ENCODE measurements at regions not wholly inside any gene's neighbourhood (a gene's known extent, or its start where the extent isn't known, plus 50 kb on each side); places are given as distances from the start of the nearest gene placed in this dataset.

DNA sequence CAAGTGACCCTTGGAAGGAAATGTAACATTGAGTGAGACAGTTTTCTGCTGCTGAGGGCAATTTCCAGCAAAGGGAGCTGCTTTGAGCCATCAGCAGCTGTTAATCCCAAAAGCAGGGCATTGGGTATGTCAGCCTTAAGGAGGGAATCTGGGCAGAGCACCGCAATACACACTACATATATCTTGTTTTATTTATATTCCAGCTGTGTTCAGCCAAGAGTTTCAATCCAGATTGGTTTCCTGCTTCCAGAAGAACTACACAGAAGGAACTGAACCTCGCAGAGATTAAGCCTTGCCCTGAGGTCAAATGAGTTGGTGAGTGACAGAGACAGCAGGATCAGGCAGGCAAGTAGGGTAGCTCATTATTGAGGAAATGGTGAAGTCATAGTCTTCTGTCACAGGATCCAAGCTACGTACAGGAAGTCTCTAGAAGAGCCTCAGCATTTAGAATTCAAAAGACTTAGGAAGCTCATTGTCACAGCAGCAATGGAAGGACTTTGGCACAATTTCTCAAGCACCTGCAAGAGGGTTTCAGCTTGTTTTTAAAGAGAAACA is 109.9 kb upstream of the HEY2 start (continued):
- TF ChIP-seq, protein P1, sequence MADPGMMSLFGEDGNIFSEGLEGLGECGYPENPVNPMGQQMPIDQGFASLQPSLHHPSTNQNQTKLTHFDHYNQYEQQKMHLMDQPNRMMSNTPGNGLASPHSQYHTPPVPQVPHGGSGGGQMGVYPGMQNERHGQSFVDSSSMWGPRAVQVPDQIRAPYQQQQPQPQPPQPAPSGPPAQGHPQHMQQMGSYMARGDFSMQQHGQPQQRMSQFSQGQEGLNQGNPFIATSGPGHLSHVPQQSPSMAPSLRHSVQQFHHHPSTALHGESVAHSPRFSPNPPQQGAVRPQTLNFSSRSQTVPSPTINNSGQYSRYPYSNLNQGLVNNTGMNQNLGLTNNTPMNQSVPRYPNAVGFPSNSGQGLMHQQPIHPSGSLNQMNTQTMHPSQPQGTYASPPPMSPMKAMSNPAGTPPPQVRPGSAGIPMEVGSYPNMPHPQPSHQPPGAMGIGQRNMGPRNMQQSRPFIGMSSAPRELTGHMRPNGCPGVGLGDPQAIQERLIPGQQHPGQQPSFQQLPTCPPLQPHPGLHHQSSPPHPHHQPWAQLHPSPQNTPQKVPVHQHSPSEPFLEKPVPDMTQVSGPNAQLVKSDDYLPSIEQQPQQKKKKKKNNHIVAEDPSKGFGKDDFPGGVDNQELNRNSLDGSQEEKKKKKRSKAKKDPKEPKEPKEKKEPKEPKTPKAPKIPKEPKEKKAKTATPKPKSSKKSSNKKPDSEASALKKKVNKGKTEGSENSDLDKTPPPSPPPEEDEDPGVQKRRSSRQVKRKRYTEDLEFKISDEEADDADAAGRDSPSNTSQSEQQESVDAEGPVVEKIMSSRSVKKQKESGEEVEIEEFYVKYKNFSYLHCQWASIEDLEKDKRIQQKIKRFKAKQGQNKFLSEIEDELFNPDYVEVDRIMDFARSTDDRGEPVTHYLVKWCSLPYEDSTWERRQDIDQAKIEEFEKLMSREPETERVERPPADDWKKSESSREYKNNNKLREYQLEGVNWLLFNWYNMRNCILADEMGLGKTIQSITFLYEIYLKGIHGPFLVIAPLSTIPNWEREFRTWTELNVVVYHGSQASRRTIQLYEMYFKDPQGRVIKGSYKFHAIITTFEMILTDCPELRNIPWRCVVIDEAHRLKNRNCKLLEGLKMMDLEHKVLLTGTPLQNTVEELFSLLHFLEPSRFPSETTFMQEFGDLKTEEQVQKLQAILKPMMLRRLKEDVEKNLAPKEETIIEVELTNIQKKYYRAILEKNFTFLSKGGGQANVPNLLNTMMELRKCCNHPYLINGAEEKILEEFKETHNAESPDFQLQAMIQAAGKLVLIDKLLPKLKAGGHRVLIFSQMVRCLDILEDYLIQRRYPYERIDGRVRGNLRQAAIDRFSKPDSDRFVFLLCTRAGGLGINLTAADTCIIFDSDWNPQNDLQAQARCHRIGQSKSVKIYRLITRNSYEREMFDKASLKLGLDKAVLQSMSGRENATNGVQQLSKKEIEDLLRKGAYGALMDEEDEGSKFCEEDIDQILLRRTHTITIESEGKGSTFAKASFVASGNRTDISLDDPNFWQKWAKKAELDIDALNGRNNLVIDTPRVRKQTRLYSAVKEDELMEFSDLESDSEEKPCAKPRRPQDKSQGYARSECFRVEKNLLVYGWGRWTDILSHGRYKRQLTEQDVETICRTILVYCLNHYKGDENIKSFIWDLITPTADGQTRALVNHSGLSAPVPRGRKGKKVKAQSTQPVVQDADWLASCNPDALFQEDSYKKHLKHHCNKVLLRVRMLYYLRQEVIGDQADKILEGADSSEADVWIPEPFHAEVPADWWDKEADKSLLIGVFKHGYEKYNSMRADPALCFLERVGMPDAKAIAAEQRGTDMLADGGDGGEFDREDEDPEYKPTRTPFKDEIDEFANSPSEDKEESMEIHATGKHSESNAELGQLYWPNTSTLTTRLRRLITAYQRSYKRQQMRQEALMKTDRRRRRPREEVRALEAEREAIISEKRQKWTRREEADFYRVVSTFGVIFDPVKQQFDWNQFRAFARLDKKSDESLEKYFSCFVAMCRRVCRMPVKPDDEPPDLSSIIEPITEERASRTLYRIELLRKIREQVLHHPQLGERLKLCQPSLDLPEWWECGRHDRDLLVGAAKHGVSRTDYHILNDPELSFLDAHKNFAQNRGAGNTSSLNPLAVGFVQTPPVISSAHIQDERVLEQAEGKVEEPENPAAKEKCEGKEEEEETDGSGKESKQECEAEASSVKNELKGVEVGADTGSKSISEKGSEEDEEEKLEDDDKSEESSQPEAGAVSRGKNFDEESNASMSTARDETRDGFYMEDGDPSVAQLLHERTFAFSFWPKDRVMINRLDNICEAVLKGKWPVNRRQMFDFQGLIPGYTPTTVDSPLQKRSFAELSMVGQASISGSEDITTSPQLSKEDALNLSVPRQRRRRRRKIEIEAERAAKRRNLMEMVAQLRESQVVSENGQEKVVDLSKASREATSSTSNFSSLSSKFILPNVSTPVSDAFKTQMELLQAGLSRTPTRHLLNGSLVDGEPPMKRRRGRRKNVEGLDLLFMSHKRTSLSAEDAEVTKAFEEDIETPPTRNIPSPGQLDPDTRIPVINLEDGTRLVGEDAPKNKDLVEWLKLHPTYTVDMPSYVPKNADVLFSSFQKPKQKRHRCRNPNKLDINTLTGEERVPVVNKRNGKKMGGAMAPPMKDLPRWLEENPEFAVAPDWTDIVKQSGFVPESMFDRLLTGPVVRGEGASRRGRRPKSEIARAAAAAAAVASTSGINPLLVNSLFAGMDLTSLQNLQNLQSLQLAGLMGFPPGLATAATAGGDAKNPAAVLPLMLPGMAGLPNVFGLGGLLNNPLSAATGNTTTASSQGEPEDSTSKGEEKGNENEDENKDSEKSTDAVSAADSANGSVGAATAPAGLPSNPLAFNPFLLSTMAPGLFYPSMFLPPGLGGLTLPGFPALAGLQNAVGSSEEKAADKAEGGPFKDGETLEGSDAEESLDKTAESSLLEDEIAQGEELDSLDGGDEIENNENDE (IDR thresholded peaks at IDR 0.05; ENCODE audit: insufficient replicate concordance, low read length): no peak
- TF ChIP-seq, protein P2, sequence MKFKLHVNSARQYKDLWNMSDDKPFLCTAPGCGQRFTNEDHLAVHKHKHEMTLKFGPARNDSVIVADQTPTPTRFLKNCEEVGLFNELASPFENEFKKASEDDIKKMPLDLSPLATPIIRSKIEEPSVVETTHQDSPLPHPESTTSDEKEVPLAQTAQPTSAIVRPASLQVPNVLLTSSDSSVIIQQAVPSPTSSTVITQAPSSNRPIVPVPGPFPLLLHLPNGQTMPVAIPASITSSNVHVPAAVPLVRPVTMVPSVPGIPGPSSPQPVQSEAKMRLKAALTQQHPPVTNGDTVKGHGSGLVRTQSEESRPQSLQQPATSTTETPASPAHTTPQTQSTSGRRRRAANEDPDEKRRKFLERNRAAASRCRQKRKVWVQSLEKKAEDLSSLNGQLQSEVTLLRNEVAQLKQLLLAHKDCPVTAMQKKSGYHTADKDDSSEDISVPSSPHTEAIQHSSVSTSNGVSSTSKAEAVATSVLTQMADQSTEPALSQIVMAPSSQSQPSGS (IDR thresholded peaks at IDR 0.05; ENCODE audit: low read length): no peak
- no peak for TF ChIP-seq SP2 (IDR thresholded peaks at IDR 0.05; ENCODE audit: low read length)
- TF ChIP-seq, protein P3, sequence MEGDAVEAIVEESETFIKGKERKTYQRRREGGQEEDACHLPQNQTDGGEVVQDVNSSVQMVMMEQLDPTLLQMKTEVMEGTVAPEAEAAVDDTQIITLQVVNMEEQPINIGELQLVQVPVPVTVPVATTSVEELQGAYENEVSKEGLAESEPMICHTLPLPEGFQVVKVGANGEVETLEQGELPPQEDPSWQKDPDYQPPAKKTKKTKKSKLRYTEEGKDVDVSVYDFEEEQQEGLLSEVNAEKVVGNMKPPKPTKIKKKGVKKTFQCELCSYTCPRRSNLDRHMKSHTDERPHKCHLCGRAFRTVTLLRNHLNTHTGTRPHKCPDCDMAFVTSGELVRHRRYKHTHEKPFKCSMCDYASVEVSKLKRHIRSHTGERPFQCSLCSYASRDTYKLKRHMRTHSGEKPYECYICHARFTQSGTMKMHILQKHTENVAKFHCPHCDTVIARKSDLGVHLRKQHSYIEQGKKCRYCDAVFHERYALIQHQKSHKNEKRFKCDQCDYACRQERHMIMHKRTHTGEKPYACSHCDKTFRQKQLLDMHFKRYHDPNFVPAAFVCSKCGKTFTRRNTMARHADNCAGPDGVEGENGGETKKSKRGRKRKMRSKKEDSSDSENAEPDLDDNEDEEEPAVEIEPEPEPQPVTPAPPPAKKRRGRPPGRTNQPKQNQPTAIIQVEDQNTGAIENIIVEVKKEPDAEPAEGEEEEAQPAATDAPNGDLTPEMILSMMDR (IDR thresholded peaks at IDR 0.05; ENCODE audit: control extremely low read depth in 1 of 3, insufficient read depth in 1 of 3, low read depth in 1 of 3, low read length in 3 of 3): no peak
- TF ChIP-seq, protein P4, sequence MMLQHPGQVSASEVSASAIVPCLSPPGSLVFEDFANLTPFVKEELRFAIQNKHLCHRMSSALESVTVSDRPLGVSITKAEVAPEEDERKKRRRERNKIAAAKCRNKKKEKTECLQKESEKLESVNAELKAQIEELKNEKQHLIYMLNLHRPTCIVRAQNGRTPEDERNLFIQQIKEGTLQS (IDR thresholded peaks at IDR 0.05; ENCODE audit: insufficient read depth, low read depth, low read length): no peak

All from H1 (cell line).